ENCODE measurements at regions not wholly inside any gene's neighbourhood (a gene's known extent, or its start where the extent isn't known, plus 50 kb on each side); places are given as distances from the start of the nearest gene placed in this dataset.

GRCh38 chr5:164336276-164336675 is 830.9 kb downstream of the MAT2B start:
- TF ChIP-seq EZH2phosphoT487 (IDR thresholded peaks at IDR 0.05; ENCODE audit: low read depth, severe bottlenecking, unreplicated experiment) (no peak), EZH2 (IDR thresholded peaks at IDR 0.05; ENCODE audit: borderline replicate concordance) (no peak)

Data from hepatocyte (in vitro differentiated cells).